ENCODE measurements at regions not wholly inside any gene's neighbourhood (a gene's known extent, or its start where the extent isn't known, plus 50 kb on each side); places are given as distances from the start of the nearest gene placed in this dataset.

DNA sequence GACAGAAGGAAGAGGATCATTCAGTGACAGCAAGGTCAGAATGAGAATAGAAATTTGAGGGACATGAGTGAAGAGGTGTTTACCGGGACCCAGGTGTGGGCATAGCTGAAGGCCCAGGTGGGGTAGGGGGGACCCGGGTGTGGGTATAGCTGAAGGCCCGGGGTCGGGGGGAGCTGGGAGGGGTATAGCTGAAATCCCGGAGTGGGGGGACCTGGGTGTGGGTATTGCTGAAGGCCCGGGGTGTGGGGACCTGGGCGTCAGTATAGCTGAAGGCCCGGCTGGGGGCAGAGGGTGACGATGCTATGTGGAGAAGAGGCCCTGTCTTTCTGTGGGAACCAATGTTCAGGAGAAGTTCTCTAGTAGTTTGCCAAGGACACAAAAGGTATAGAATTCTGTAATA is 183.0 kb upstream of the PITRM1 start:
- TF ChIP-seq POLR2AphosphoS5 (IDR thresholded peaks at IDR 0.05; ENCODE audit: low read depth, low read length) (no peak), POLR2A (IDR thresholded peaks at IDR 0.05; ENCODE audit: low read depth, low read length) (no peak), TAF1 (IDR thresholded peaks at IDR 0.05; ENCODE audit: borderline replicate concordance, low read depth, low read length) (no peak)

All from GM12892 (cell line).